ENCODE measurements at regions not wholly inside any gene's neighbourhood (a gene's known extent, or its start where the extent isn't known, plus 50 kb on each side); places are given as distances from the start of the nearest gene placed in this dataset.
"Not testable (repeated sequence)": the region's sequence is repeated elsewhere in the genome, so short reads cannot be mapped to it uniquely, and the experiment has no call there.

- DNase-seq = peak; percentile 48
Observed at GRCh38 chr1:118563981-118564951, 379.2 kb upstream of the SPAG17 start.

- no peak for DNase-seq
Observed at GRCh38 chr1:118558933-118559332, 373.9 kb upstream of the SPAG17 start.

- no peak for DNase-seq
Observed at GRCh38 chr1:118556936-118557335, 371.9 kb upstream of the SPAG17 start.

- no peak for DNase-seq
Observed at GRCh38 chr1:118555638-118556037, 370.6 kb upstream of the SPAG17 start.

- DNase-seq = no peak
Observed at GRCh38 chr1:118535901-118536300, 350.9 kb upstream of the SPAG17 start.

- not testable (repeated sequence) for DNase-seq
Observed at GRCh38 chr1:118511922-118512321, 326.9 kb upstream of the SPAG17 start.

GRCh38 chr1:118504867-118505266 is 319.8 kb upstream of the SPAG17 start:
- no peak for DNase-seq

GRCh38 chr1:118504221-118504644 is 319.2 kb upstream of the SPAG17 start:
- no peak for DNase-seq

- no peak for DNase-seq
Observed at GRCh38 chr1:118503752-118504151, 318.7 kb upstream of the SPAG17 start.

- DNase-seq = no peak
Observed at GRCh38 chr1:118494998-118495397, 310.0 kb upstream of the SPAG17 start.

GRCh38 chr1:118488787-118489186 is 303.8 kb upstream of the SPAG17 start:
- no peak for DNase-seq

- no peak for DNase-seq
Observed at GRCh38 chr1:118487932-118488331, 302.9 kb upstream of the SPAG17 start.

GRCh38 chr1:118487091-118487490 is 302.1 kb upstream of the SPAG17 start:
- no peak for DNase-seq

- no peak for DNase-seq
Observed at GRCh38 chr1:118486199-118486598, 301.2 kb upstream of the SPAG17 start.

GRCh38 chr1:118485757-118486156 is 300.7 kb upstream of the SPAG17 start:
- DNase-seq = no peak

- DNase-seq = no peak
Observed at GRCh38 chr1:118484893-118485292, 299.9 kb upstream of the SPAG17 start.

GRCh38 chr1:118483245-118484006 is 298.4 kb upstream of the SPAG17 start:
- DNase-seq = no peak

- peak; percentile 82 for DNase-seq
Observed at GRCh38 chr1:118481126-118481525, 296.1 kb upstream of the SPAG17 start.

GRCh38 chr1:118479351-118479750 is 294.3 kb upstream of the SPAG17 start:
- DNase-seq = no peak

- DNase-seq = peak; percentile 14
Observed at GRCh38 chr1:118473825-118474224, 288.8 kb upstream of the SPAG17 start.

- not testable (repeated sequence) for DNase-seq
Observed at GRCh38 chr1:118464460-118464859, 279.4 kb upstream of the SPAG17 start.

- DNase-seq = no peak
Observed at GRCh38 chr1:118461154-118461553, 276.1 kb upstream of the SPAG17 start.

GRCh38 chr1:118459871-118460270 is 274.8 kb upstream of the SPAG17 start:
- no peak for DNase-seq
